Loucy (cell line): ENCODE measurements at regions not wholly inside any gene's neighbourhood (a gene's known extent, or its start where the extent isn't known, plus 50 kb on each side); places are given as distances from the start of the nearest gene placed in this dataset.

Experiments used
- H2AFZ ChIP-seq: fragments of 200-600 bp; sonication (generic); 2 replicates; pipeline ENCODE4 v1.6.0; 2016; ENCODE audit warnings: antibody characterized with exemption, mild to moderate bottlenecking, low read length, moderate library complexity
- H3F3A ChIP-seq: fragments of 200-600 bp; 2 replicates; pipeline ENCODE4 v1.6.0; 2016; ENCODE audit warnings: antibody characterized with exemption, low read depth, mild to moderate bottlenecking
- H3K27me3 ChIP-seq: fragments of 200-600 bp; sonication (generic); 2 replicates; pipeline ENCODE4 v1.6.1; 2014; ENCODE audit warnings: low read length, mild to moderate bottlenecking; ENCODE audit not compliant: insufficient read depth, poor library complexity, severe bottlenecking
- H3K36me3 ChIP-seq: fragments of 200-600 bp; sonication (generic); 2 replicates; pipeline ENCODE4 v1.6.1; 2016; ENCODE audit warnings: low read length; ENCODE audit not compliant: insufficient read depth
- H3K4me1 ChIP-seq: fragments of 200-600 bp; sonication (generic); 2 replicates; pipeline ENCODE4 v1.5.1; 2014; ENCODE audit warnings: low read length, mild to moderate bottlenecking; ENCODE audit not compliant: insufficient read depth, poor library complexity, severe bottlenecking
- H3K4me2 ChIP-seq: fragments of 200-600 bp; sonication (generic); 2 replicates; pipeline ENCODE4 v1.6.0; 2014; ENCODE audit warnings: antibody characterized with exemption, low read length, low read depth, mild to moderate bottlenecking; ENCODE audit not compliant: poor library complexity, severe bottlenecking
- H3K4me3 ChIP-seq: fragments of 200-600 bp; sonication (generic); 2 replicates; pipeline ENCODE4 v1.5.1; 2014; ENCODE audit warnings: low read length, mild to moderate bottlenecking, mixed read lengths; ENCODE audit not compliant: poor library complexity, severe bottlenecking
- H3K79me2 ChIP-seq: fragments of 200-600 bp; sonication (generic); 2 replicates; pipeline ENCODE4 v1.6.1; 2014; ENCODE audit warnings: low read length; ENCODE audit not compliant: insufficient read depth
- H3K9ac ChIP-seq: fragments of 200-600 bp; sonication (generic); 2 replicates; pipeline ENCODE4 v1.6.0; 2014; ENCODE audit warnings: mild to moderate bottlenecking, low read depth, low read length, moderate library complexity; ENCODE audit not compliant: poor library complexity, severe bottlenecking
- H3K9me2 ChIP-seq: fragments of 200-600 bp; sonication (generic); replicated peaks from 2 replicates; pipeline ENCODE4 v1.6.1; 2016; ENCODE audit warnings: low read depth, low read length, mixed read lengths
- H3K9me3 ChIP-seq: fragments of 200-600 bp; sonication (generic); 2 replicates; pipeline ENCODE4 v1.6.1; 2014; ENCODE audit warnings: mild to moderate bottlenecking, antibody characterized with exemption, low read length, low read depth; ENCODE audit not compliant: insufficient read depth
- H4K20me1 ChIP-seq: fragments of 200-600 bp; sonication (generic); 2 replicates; pipeline ENCODE4 v1.6.0; 2014; ENCODE audit warnings: antibody characterized with exemption, low read length, mild to moderate bottlenecking; ENCODE audit not compliant: insufficient read depth, poor library complexity, severe bottlenecking
- CTCF ChIP-seq: fragments of 200-600 bp; sonication (generic); conservative IDR thresholded peaks from 2 replicates; pipeline ENCODE4 v1.5.1; 2014; ENCODE audit warnings: mild to moderate bottlenecking, antibody characterized with exemption, low read length
- EZH2phosphoT487 ChIP-seq: fragments of 200-600 bp; IDR thresholded peaks from 2 replicates; pipeline ENCODE4 v1.6.1; 2018; ENCODE audit warnings: antibody characterized with exemption, mild to moderate bottlenecking, moderate library complexity, borderline replicate concordance

- Histone ChIP-seq H3K9ac (no peak overlapping the region), H3K9me2 (no peaks in the 10 kb centered on the region), H2AFZ (no peak overlapping the region), H3K79me2 (no peaks in the 10 kb centered on the region), H3K4me3 (no peak overlapping the region), H3K4me1 (no peaks in the 10 kb centered on the region), H3K36me3 (no peaks in the 10 kb centered on the region), H3K27me3 (no peaks in the 10 kb centered on the region), H3K9me3 (no peaks in the 10 kb centered on the region), H4K20me1 (no peaks in the 10 kb centered on the region), H3K4me2 (no peak overlapping the region), H3F3A (no peaks in the 10 kb centered on the region)
- TF ChIP-seq CTCF, result no peak
- no peak for TF ChIP-seq EZH2phosphoT487
These were observed 491.2 kb downstream of the COG6 start for GRCh38 chr13:40146611-40147117.

- Histone ChIP-seq H2AFZ (no peak overlapping the region), H3K4me2 (no peak overlapping the region), H3K27me3 (no peaks in the 10 kb centered on the region), H3K4me1 (no peaks in the 10 kb centered on the region), H4K20me1 (no peaks in the 10 kb centered on the region), H3K9me3 (no peaks in the 10 kb centered on the region), H3F3A (no peaks in the 10 kb centered on the region), H3K79me2 (no peaks in the 10 kb centered on the region), H3K9me2 (no peaks in the 10 kb centered on the region), H3K36me3 (no peaks in the 10 kb centered on the region), H3K4me3 (no peak overlapping the region), H3K9ac (no peak overlapping the region)
- TF ChIP-seq CTCF, result no peak
- TF ChIP-seq EZH2phosphoT487, result no peak
These were observed 492.6 kb downstream of the COG6 start for GRCh38 chr13:40148101-40148500.

GRCh38 chr13:40148742-40149141 lies 493.3 kb downstream of the COG6 start:
- H3K4me1 ChIP-seq, result no peaks in the 10 kb centered on the region
- H3K9me2 ChIP-seq, result no peaks in the 10 kb centered on the region
- no peaks in the 10 kb centered on the region for H3K9me3 ChIP-seq
- H3K9ac ChIP-seq, result no peak overlapping the region
- H3K27me3 ChIP-seq, result no peaks in the 10 kb centered on the region
- no peak overlapping the region for H3K4me2 ChIP-seq
- no peaks in the 10 kb centered on the region for H3K36me3 ChIP-seq
- H2AFZ ChIP-seq, result no peak overlapping the region
- H3K79me2 ChIP-seq, result no peaks in the 10 kb centered on the region
- H3K4me3 ChIP-seq, result no peak overlapping the region
- no peak for TF ChIP-seq CTCF
- no peak for TF ChIP-seq EZH2phosphoT487
- no peaks in the 10 kb centered on the region for H4K20me1 ChIP-seq
- no peaks in the 10 kb centered on the region for H3F3A ChIP-seq
